ENCODE measurements at regions not wholly inside any gene's neighbourhood (a gene's known extent, or its start where the extent isn't known, plus 50 kb on each side); places are given as distances from the start of the nearest gene placed in this dataset.
A peak's percentile ranks its signal among the peaks of the same experiment; 100 is the strongest.
"Not testable (repeated sequence)": the region's sequence is repeated elsewhere in the genome, so short reads cannot be mapped to it uniquely, and the experiment has no call there.

DNA sequence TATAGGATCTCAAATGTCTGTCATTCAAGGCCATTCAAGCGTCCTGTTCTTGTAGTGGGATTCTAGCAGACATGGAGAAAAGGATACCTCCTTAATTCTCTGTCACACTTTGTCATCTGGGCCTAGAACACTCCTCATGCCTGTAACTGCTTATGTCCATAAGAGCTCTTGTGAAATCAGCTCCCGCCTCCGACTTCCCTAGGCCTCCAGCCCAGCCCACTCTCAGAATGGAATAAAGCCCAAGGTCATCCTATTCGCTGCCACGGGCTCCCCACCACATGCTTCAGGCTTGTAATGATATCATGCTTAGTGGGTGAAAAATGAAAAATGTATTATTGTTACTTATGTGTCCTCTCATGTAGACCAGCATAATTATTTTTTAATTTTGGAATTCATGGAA is 632.5 kb downstream of the ISL1 start:
- intact Hi-C loops (cut with DNase I) = no loop called here
- Histone ChIP-seq H3K27ac (no peak overlapping the region), H3K27me3 (no peaks in the 10 kb centered on the region), H3K9me3 (no peaks in the 10 kb centered on the region), H3K4me1 (no peaks in the 10 kb centered on the region), H3K36me3 (no peaks in the 10 kb centered on the region), H3K4me3 (no peak overlapping the region)
- ATAC-seq (peak; percentile 76), DNase-seq (no peak)
- TF ChIP-seq, protein P1, sequence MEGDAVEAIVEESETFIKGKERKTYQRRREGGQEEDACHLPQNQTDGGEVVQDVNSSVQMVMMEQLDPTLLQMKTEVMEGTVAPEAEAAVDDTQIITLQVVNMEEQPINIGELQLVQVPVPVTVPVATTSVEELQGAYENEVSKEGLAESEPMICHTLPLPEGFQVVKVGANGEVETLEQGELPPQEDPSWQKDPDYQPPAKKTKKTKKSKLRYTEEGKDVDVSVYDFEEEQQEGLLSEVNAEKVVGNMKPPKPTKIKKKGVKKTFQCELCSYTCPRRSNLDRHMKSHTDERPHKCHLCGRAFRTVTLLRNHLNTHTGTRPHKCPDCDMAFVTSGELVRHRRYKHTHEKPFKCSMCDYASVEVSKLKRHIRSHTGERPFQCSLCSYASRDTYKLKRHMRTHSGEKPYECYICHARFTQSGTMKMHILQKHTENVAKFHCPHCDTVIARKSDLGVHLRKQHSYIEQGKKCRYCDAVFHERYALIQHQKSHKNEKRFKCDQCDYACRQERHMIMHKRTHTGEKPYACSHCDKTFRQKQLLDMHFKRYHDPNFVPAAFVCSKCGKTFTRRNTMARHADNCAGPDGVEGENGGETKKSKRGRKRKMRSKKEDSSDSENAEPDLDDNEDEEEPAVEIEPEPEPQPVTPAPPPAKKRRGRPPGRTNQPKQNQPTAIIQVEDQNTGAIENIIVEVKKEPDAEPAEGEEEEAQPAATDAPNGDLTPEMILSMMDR (IDR thresholded peaks at IDR 0.05) = no peak

DNA sequence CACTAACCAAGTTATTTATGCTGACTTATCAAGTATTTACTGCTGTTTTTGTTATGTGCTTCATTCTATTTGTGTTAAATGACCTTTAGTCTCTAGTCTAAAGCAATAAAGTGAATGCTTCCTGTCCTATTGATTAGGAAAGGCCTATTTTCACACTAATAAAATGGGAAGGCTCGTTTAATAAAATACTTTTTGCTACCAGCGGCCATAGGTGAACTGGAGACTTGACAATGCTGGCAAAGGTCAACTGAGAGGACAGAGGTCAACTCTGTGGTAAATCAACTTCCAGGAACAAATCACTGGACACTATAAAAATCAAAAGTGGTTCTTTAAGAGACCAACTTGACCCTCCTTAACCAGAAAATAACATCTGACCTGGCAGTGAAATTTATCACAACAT is 634.3 kb downstream of the ISL1 start:
- Histone ChIP-seq H3K27me3 (no peaks in the 10 kb centered on the region), H3K9me3 (no peaks in the 10 kb centered on the region), H3K4me3 (no peak overlapping the region), H3K27ac (no peak overlapping the region), H3K36me3 (no peaks in the 10 kb centered on the region), H3K4me1 (no peaks in the 10 kb centered on the region)
- no peak for ATAC-seq
- TF ChIP-seq, protein P1 (IDR thresholded peaks at IDR 0.05) = no peak
- intact Hi-C loops (cut with DNase I) = no loop called here
- DNase-seq = no peak

DNA sequence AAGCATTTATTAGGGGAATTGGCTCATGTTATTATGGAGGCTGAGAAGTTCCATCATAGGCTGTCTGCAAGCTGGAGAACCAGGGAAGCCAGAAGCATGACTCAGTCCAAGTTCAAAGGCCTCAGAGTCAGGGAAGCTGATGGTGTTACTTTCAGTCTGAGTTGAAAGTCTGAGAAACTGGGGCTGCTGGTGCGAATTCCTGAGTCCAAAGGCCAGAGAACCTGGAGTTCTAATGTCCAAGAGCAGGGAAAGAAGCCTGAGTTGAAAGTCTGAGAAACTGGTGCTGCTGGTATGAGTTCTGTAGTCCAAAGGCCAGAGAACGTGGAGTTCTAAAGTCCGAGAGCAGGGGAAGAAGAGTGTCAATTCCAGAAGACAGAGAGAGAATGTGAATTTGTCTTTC is 641.1 kb downstream of the ISL1 start:
- H3K36me3 ChIP-seq = no peaks in the 10 kb centered on the region
- no peak overlapping the region for H3K4me3 ChIP-seq
- no peak for DNase-seq
- ATAC-seq = no peak
- H3K4me1 ChIP-seq = no peaks in the 10 kb centered on the region
- H3K9me3 ChIP-seq = no peaks in the 10 kb centered on the region
- H3K27me3 ChIP-seq = no peaks in the 10 kb centered on the region
- intact Hi-C loops (cut with DNase I) = no loop called here
- TF ChIP-seq, protein P1 (IDR thresholded peaks at IDR 0.05) = no peak
- H3K27ac ChIP-seq = no peak overlapping the region

DNA sequence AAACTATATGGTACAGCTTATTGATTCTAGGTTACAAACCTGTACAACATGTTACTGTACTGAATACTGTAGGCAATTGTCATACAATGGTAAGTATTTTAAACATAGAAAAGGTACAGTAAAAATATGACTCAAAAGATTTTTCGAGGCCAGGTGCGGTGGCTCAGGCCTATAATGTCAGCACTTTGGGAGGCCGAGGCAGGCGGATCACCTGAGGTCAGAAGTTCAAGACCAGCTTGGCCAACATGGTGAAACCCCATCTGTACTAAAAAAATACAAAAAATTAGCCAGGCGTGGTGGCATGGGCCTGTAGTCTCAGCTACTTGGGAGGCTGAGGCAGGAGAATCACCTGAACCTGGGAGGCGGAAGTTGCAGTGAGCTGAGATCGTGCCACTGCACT is 646.6 kb downstream of the ISL1 start:
- H3K27ac ChIP-seq; H3K4me1 ChIP-seq; H3K4me3 ChIP-seq; H3K9me3 ChIP-seq; ATAC-seq; DNase-seq; H3K36me3 ChIP-seq; intact Hi-C loops (cut with DNase I); H3K27me3 ChIP-seq: not testable (repeated sequence)

DNA sequence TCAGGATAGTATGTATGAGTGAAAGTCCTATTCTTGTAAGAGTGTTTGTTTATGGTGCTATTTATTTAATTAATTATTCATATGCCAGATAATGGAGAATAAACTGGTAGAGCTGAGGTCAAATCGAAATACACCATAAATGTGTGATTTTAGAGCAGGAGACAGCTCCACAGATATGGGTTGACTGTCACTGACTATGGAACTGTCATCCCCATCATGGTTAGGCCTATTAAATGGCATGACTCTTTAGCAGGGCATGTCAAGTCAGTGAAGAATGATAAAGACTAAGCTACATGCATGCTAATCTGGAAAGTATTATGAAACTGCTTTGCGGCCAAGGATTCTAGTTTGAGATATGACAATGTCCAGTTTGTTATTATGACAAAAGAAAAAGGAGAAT is 658.6 kb downstream of the ISL1 start:
- no peaks in the 10 kb centered on the region for H3K27me3 ChIP-seq
- TF ChIP-seq, protein P1 (IDR thresholded peaks at IDR 0.05) = no peak
- no peaks in the 10 kb centered on the region for H3K9me3 ChIP-seq
- H3K4me3 ChIP-seq = no peak overlapping the region
- H3K27ac ChIP-seq = no peak overlapping the region
- intact Hi-C loops (cut with DNase I) = no loop called here
- no peaks in the 10 kb centered on the region for H3K36me3 ChIP-seq
- DNase-seq (no peak), ATAC-seq (no peak)
- no peaks in the 10 kb centered on the region for H3K4me1 ChIP-seq

DNA sequence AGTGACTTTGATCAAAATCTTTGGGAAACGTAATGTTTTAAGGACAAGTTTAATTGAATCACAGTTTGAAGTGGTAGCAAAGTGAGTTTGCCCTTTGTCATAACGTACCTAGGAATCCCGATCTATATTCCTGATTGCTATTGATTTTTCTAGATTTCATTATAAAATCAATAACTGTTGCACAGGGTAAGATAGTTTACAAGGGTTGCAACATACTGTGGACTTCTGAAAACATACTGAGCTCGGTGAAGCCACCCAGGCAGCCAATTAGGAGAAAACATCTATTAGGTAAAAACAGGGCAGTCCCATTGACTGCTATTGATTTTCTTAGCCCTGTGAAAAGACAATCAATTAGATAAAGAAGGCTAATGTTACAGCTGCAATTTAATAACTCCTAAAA is 659.9 kb downstream of the ISL1 start:
- H3K4me3 ChIP-seq = no peak overlapping the region
- H3K36me3 ChIP-seq = no peaks in the 10 kb centered on the region
- H3K4me1 ChIP-seq = no peaks in the 10 kb centered on the region
- H3K9me3 ChIP-seq = no peaks in the 10 kb centered on the region
- no peak for ATAC-seq
- no peak overlapping the region for H3K27ac ChIP-seq
- H3K27me3 ChIP-seq = no peaks in the 10 kb centered on the region
- TF ChIP-seq, protein P1 (IDR thresholded peaks at IDR 0.05) = no peak
- intact Hi-C loops (cut with DNase I) = no loop called here
- no peak for DNase-seq

Data from upper lobe of right lung (tissue), 1 donor.